GM13977 (cell line): ENCODE measurements at regions not wholly inside any gene's neighbourhood (a gene's known extent, or its start where the extent isn't known, plus 50 kb on each side); places are given as distances from the start of the nearest gene placed in this dataset.

ENCODE experiments used
- DNase-seq: peaks from one replicate; pipeline ENCODE4 v3.0.0; 2012; ENCODE audit warnings: low spot score
- CTCF ChIP-seq: IDR thresholded peaks from 2 replicates; pipeline ENCODE4 v1.5.1; 2012; ENCODE audit warnings: mild to moderate bottlenecking, control low read depth; ENCODE audit not compliant: insufficient read depth; ENCODE audit errors: extremely low read depth, missing control alignments
- in situ Hi-C: fragments of 300-500 bp; cut with MboI; formaldehyde crosslinking; loops from one replicate; pipeline ENCODE4 v1.12.0; 2022; ENCODE audit warnings: low sequenced_read_pairs, low pct_unique_long_range_greater_than_20kb, mixed read lengths, inconsistent platforms; ENCODE audit not compliant: unreplicated experiment

- in situ Hi-C loops: no loop called here
- no peak for TF ChIP-seq CTCF
- no peak for DNase-seq
These were observed 281.8 kb downstream of the BARHL2 start for GRCh38 chr1:90435351-90435750.

GRCh38 chr1:90434460-90434859 lies 282.6 kb downstream of the BARHL2 start:
- in situ Hi-C loops: no loop called here
- no peak for TF ChIP-seq CTCF
- no peak for DNase-seq

- DNase-seq: no peak
- in situ Hi-C loops: no loop called here
These were observed 300.0 kb downstream of the BARHL2 start for GRCh38 chr1:90417126-90417525.

GRCh38 chr1:90414201-90414600 lies 302.9 kb downstream of the BARHL2 start:
- TF ChIP-seq CTCF: no peak
- DNase-seq: no peak
- in situ Hi-C loops: no loop called here

More at GRCh38 chr1:90417126-90417525, 300.0 kb downstream of the BARHL2 start:
- TF ChIP-seq CTCF: no peak

- no peak for DNase-seq
- in situ Hi-C loops: no loop called here
- no peak for TF ChIP-seq CTCF
These were observed 303.6 kb downstream of the BARHL2 start for GRCh38 chr1:90413519-90413918.

- DNase-seq: no peak
- no peak for TF ChIP-seq CTCF
- in situ Hi-C loops: no loop called here
These were observed 304.5 kb downstream of the BARHL2 start for GRCh38 chr1:90412563-90412962.

GRCh38 chr1:90411185-90411584 lies 305.9 kb downstream of the BARHL2 start:
- DNase-seq: no peak
- no peak for TF ChIP-seq CTCF
- in situ Hi-C loops: no loop called here
